ENCODE measurements at regions not wholly inside any gene's neighbourhood (a gene's known extent, or its start where the extent isn't known, plus 50 kb on each side); places are given as distances from the start of the nearest gene placed in this dataset.

- TF ChIP-seq, protein P1, sequence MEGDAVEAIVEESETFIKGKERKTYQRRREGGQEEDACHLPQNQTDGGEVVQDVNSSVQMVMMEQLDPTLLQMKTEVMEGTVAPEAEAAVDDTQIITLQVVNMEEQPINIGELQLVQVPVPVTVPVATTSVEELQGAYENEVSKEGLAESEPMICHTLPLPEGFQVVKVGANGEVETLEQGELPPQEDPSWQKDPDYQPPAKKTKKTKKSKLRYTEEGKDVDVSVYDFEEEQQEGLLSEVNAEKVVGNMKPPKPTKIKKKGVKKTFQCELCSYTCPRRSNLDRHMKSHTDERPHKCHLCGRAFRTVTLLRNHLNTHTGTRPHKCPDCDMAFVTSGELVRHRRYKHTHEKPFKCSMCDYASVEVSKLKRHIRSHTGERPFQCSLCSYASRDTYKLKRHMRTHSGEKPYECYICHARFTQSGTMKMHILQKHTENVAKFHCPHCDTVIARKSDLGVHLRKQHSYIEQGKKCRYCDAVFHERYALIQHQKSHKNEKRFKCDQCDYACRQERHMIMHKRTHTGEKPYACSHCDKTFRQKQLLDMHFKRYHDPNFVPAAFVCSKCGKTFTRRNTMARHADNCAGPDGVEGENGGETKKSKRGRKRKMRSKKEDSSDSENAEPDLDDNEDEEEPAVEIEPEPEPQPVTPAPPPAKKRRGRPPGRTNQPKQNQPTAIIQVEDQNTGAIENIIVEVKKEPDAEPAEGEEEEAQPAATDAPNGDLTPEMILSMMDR (conservative IDR thresholded peaks at IDR 0.05; ENCODE audit: low read depth, low read length), result no peak
- H3K4me3 ChIP-seq (ENCODE audit: low read depth, low read length), result no peak overlapping the region
- no peak for DNase-seq (ENCODE audit: low read depth)
These were observed 63.5 kb upstream of the RELN start for GRCh38 chr7:104052979-104053378.

DNA sequence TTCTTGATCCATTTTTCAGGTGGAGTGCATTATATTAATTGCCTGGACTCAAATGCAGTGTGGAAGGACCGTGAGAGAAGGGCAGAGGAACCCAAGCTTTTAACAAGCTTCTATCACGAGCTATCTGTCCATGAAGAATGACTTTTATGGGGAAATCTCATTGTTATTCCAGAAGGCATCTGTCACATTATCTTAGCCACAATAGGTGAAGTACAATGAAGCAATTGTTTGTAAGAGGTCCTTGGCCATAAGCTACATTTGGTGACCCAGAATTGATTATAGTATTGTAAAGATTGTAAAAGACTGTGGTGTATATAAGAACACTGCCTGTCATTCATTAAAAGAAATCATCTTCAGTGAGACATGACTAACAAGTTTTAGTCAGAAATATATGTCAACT is 58.6 kb upstream of the RELN start:
- TF ChIP-seq, protein P1 (conservative IDR thresholded peaks at IDR 0.05; ENCODE audit: low read depth, low read length), result no peak
- DNase-seq (ENCODE audit: low read depth), result no peak
- no peak overlapping the region for H3K4me3 ChIP-seq (ENCODE audit: low read depth, low read length)

DNA sequence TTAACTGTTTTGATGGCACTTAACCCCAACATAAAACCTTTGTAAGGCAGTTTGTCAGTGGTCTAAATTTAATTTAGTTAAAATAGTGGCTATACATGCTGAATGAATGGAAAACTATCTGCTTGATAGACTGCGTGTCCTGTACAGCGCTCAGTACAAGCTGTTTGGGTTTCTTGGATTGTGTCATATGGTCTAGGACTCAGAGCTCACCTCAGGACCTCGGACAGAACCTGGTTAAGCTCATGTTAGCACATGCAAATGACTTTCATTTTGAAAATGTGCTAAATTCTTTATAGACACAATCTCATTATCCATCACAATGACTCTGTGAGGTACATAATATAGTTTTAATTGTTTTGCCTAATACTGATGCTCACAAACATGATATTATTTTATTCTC is 55.7 kb upstream of the RELN start:
- no peak overlapping the region for H3K4me3 ChIP-seq (ENCODE audit: low read depth, low read length)
- DNase-seq (ENCODE audit: low read depth), result no peak
- TF ChIP-seq, protein P1 (conservative IDR thresholded peaks at IDR 0.05; ENCODE audit: low read depth, low read length), result no peak

DNA sequence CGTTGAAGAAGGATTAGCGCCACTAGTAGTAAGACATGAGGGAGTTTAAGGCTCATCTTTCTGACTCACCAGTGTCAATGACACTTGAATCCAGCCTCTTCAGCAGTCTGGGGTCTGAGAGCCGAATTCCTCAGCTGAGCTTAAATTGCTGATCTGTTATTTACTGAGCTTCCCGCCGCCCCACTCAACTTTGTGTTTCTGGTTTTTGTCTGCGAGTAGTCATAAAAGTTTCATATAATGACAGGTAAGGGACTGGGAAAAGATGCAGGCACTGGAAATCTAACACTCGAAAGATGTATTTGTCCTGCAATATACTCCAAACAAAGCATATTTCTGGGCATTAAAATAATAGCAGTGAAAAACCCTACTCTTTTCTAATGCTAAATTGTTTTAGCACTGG is 51.2 kb upstream of the RELN start:
- TF ChIP-seq, protein P1 (conservative IDR thresholded peaks at IDR 0.05; ENCODE audit: low read depth, low read length), result no peak
- H3K4me3 ChIP-seq (ENCODE audit: low read depth, low read length), result no peak overlapping the region
- DNase-seq (ENCODE audit: low read depth), result no peak

DNA sequence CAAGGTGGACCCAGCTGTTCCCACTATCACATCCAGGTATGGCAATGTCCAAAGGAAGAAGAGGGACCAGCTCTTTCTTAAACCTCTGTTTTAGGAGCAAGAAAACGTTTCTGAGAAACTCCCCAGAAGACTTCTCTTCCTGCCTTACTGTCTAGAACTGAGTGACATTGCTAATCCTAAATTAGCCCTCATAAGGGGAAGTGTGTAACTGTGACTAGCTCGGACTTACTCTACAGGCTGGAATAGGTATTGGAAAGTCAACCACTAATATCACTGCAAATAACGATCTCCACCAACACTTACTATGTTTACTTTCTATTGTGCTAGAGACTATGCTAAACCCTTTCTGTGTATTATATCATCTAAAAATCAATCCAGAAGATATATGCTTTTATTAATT is 49.9 kb upstream of the RELN start:
- no peak overlapping the region for H3K4me3 ChIP-seq (ENCODE audit: low read depth, low read length)
- DNase-seq (ENCODE audit: low read depth), result no peak
- TF ChIP-seq, protein P1 (conservative IDR thresholded peaks at IDR 0.05; ENCODE audit: low read depth, low read length), result no peak

All from epithelial cell of proximal tubule (primary cell).